Keratinocyte (primary cell): ENCODE measurements at regions not wholly inside any gene's neighbourhood (a gene's known extent, or its start where the extent isn't known, plus 50 kb on each side); places are given as distances from the start of the nearest gene placed in this dataset.

Experiments
- DNase-seq: peaks from one replicate; pipeline ENCODE4 v3.0.0-alpha.2; 2011; ENCODE audit warnings: low read depth, missing footprints, low spot score
- FAIRE-seq: peaks from 2 replicates; lab custom pipeline; 2011; peaks lifted over from hg19 to GRCh38; lab: Jason Lieb, UNC
- H2AFZ ChIP-seq: 2 replicates; pipeline ENCODE4 v1.6.0; 2012; ENCODE audit warnings: low read length, control low read depth, inconsistent platforms; ENCODE audit not compliant: control insufficient read depth
- H3K27ac ChIP-seq: 2 replicates; pipeline ENCODE4 v1.5.1; 2011; ENCODE audit warnings: low read length; ENCODE audit not compliant: control insufficient read depth, insufficient read depth
- H3K27me3 ChIP-seq: 3 replicates; pipeline ENCODE4 v1.6.0; 2011; ENCODE audit warnings: low read length; ENCODE audit not compliant: control insufficient read depth, insufficient read depth; ENCODE audit errors: extremely low read depth
- H3K36me3 ChIP-seq, 2 experiments: 2 replicates in 1 of 2; 3 replicates in 1 of 2; pipeline ENCODE4 v1.5.1; 2011; ENCODE audit warnings: low read length in 2 of 2, mild to moderate bottlenecking in 1 of 2; ENCODE audit not compliant: control insufficient read depth in 2 of 2, insufficient read depth in 2 of 2; ENCODE audit errors: extremely low read depth in 1 of 2
- H3K4me1 ChIP-seq: 3 replicates; pipeline ENCODE4 v1.5.1; 2011; ENCODE audit warnings: low read length; ENCODE audit not compliant: control insufficient read depth, insufficient read depth; ENCODE audit errors: extremely low read depth
- H3K4me2 ChIP-seq: 3 replicates; pipeline ENCODE4 v1.6.0; 2011; ENCODE audit warnings: low read depth, low read length; ENCODE audit not compliant: control insufficient read depth, insufficient read depth; ENCODE audit errors: extremely low read depth
- H3K4me3 ChIP-seq, 3 experiments: fragments of 200-600 bp in 1 of 3; sonication (generic) in 1 of 3; 2 replicates in 2 of 3; 3 replicates in 1 of 3; pipeline ENCODE4 v1.5.1; 2011 to 2016; ENCODE audit warnings: low read length in 3 of 3, mild to moderate bottlenecking in 3 of 3, control low read depth in 2 of 3, inconsistent platforms in 1 of 3, low read depth in 1 of 3, mixed read lengths in 1 of 3, mixed run types in 1 of 3, moderate library complexity in 1 of 3; ENCODE audit not compliant: control insufficient read depth in 2 of 3, insufficient read depth in 2 of 3; ENCODE audit errors: extremely low read depth in 1 of 3
- H3K79me2 ChIP-seq: 2 replicates; pipeline ENCODE4 v1.6.0; 2012; ENCODE audit warnings: low read length; ENCODE audit not compliant: control insufficient read depth, insufficient read depth
- H3K9ac ChIP-seq: 3 replicates; pipeline ENCODE4 v1.6.0; 2011; ENCODE audit warnings: low read length; ENCODE audit not compliant: control insufficient read depth, insufficient read depth; ENCODE audit errors: extremely low read depth
- H3K9me1 ChIP-seq: 3 replicates; pipeline ENCODE4 v1.6.0; 2011; ENCODE audit warnings: low read length; ENCODE audit not compliant: control insufficient read depth, insufficient read depth; ENCODE audit errors: extremely low read depth
- H3K9me3 ChIP-seq: 2 replicates; pipeline ENCODE4 v1.5.1; 2012; ENCODE audit warnings: low read depth, low read length; ENCODE audit not compliant: control insufficient read depth
- H4K20me1 ChIP-seq: 3 replicates; pipeline ENCODE4 v1.6.0; 2011; ENCODE audit warnings: low read length; ENCODE audit not compliant: control insufficient read depth, insufficient read depth; ENCODE audit errors: extremely low read depth
- EZH2 ChIP-seq: IDR thresholded peaks from one replicate; pipeline ENCODE4 v1.6.1; 2012; ENCODE audit warnings: inconsistent platforms, mild to moderate bottlenecking, low read length, moderate library complexity
- dilution Hi-C: fragments of 300-500 bp; cut with MboI; formaldehyde crosslinking; loops from one replicate; pipeline ENCODE4 v1.7.0; 2020; ENCODE audit warnings: low sequenced_read_pairs; ENCODE audit not compliant: extremely low pct_ligation_motif_present
- TF ChIP-seq, protein P1 (sequence below), 3 experiments: IDR thresholded peaks in 1 of 3; conservative IDR thresholded peaks in 1 of 3; optimal IDR thresholded peaks in 1 of 3; 2 replicates in 2 of 3; 3 replicates in 1 of 3; pipeline versions ENCODE3 to v1.5.1; 2011; ENCODE audit warnings: low read length in 3 of 3, mild to moderate bottlenecking in 3 of 3, moderate library complexity in 2 of 3, control low read depth in 1 of 3, inconsistent platforms in 1 of 3; ENCODE audit not compliant: insufficient read depth in 2 of 3; ENCODE audit errors: extremely low read depth in 1 of 3

DNA sequence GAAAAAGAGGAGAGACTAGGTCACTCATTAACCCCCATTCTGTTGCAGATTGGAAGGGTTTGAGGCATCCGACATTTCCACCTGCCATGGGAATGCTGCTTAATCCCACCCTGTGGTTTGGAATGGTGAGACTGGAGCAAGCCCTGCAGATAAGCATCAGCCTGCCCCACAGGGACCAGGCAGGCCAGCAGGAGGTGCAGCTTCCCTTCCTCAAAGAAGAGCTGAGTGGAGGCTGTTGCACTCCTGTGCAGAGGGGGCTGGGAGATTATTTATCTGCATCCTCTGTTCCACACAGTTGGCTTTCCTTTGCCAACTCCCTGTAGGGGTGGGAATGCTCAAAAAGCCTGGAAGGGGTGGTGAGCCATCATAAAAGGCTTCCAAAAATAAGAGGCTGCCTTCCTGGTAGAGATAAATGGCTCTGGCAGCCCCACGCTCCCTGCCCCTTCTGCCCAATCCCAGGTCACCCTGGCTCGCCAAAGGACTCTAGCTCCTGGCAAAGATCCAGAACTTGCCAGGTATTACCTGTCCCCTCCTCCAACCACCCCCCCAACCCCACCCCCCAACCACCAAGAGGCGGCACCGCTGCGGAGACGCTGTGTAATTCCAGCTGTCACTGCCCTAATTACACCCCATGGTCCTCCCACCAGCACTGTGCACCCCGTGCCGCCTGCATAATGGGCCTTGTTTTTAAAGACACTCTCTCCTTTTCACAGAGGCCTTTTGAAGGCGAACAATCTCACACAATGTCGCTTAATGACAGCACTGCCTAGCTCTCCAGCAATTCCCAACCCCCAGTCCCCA is 83.0 kb upstream of the ZC3H12A start:
- no peak overlapping the region for H3K4me2 ChIP-seq
- H3K4me1 ChIP-seq, result no peaks in the 10 kb centered on the region
- no peak overlapping the region for H3K4me3 ChIP-seq
- peaks cover 11% of the 10 kb centered on the region for H3K27me3 ChIP-seq
- no peaks in the 10 kb centered on the region for H4K20me1 ChIP-seq
- DNase-seq (no peak), FAIRE-seq (no peak)
- no peaks in the 10 kb centered on the region for H3K9me3 ChIP-seq
- H2AFZ ChIP-seq, result no peak overlapping the region
- no peaks in the 10 kb centered on the region for H3K36me3 ChIP-seq
- H3K27ac ChIP-seq, result no peak overlapping the region
- no peak overlapping the region for H3K9ac ChIP-seq
- no peaks in the 10 kb centered on the region for H3K9me1 ChIP-seq
- dilution Hi-C loops, result no loop called here
- no peak for TF ChIP-seq EZH2
- TF ChIP-seq, protein P1, sequence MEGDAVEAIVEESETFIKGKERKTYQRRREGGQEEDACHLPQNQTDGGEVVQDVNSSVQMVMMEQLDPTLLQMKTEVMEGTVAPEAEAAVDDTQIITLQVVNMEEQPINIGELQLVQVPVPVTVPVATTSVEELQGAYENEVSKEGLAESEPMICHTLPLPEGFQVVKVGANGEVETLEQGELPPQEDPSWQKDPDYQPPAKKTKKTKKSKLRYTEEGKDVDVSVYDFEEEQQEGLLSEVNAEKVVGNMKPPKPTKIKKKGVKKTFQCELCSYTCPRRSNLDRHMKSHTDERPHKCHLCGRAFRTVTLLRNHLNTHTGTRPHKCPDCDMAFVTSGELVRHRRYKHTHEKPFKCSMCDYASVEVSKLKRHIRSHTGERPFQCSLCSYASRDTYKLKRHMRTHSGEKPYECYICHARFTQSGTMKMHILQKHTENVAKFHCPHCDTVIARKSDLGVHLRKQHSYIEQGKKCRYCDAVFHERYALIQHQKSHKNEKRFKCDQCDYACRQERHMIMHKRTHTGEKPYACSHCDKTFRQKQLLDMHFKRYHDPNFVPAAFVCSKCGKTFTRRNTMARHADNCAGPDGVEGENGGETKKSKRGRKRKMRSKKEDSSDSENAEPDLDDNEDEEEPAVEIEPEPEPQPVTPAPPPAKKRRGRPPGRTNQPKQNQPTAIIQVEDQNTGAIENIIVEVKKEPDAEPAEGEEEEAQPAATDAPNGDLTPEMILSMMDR (optimal IDR thresholded peaks at IDR 0.05 in 1 of 3, IDR thresholded peaks at IDR 0.05 in 1 of 3, conservative IDR thresholded peaks at IDR 0.05 in 1 of 3; ENCODE audit: extremely low read depth in 1 of 3, insufficient read depth in 2 of 3, low read length in 3 of 3), result peak; percentile 29 to 54 (median 43)
- no peaks in the 10 kb centered on the region for H3K79me2 ChIP-seq

DNA sequence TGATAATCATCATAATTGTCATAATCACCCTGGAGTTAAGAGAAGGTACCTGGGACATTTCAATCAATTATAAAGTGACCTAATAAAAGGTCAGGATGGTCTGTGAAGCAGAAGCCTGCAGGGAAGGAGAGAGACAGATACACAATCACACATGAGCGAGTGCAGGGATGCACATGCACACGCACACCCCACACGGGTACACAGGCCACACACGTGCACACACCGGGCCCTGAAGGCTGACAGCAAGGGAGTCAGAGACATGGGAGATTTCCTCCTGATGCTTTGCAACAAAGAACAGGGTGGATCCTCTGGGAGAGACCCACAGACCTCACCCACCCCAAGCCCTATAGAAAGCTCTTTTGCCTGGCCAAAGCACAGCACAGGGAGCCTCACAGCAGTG is 82.3 kb upstream of the ZC3H12A start:
- no peaks in the 10 kb centered on the region for H3K79me2 ChIP-seq
- no peak overlapping the region for H3K9ac ChIP-seq
- no peaks in the 10 kb centered on the region for H3K9me1 ChIP-seq
- H2AFZ ChIP-seq, result no peak overlapping the region
- H3K4me1 ChIP-seq, result no peaks in the 10 kb centered on the region
- DNase-seq (no peak), FAIRE-seq (no peak)
- peaks cover 11% of the 10 kb centered on the region for H3K27me3 ChIP-seq
- no peaks in the 10 kb centered on the region for H3K9me3 ChIP-seq
- dilution Hi-C loops, result no loop called here
- H4K20me1 ChIP-seq, result no peaks in the 10 kb centered on the region
- H3K4me3 ChIP-seq, result no peak overlapping the region
- H3K36me3 ChIP-seq, result no peaks in the 10 kb centered on the region
- no peak overlapping the region for H3K4me2 ChIP-seq
- TF ChIP-seq, protein P1 (optimal IDR thresholded peaks at IDR 0.05 in 1 of 3, IDR thresholded peaks at IDR 0.05 in 1 of 3, conservative IDR thresholded peaks at IDR 0.05 in 1 of 3; ENCODE audit: extremely low read depth in 1 of 3, insufficient read depth in 2 of 3, low read length in 3 of 3), result no peak
- TF ChIP-seq EZH2, result no peak
- H3K27ac ChIP-seq, result no peak overlapping the region
